Prostate gland (tissue), 2 donors: ENCODE measurements at regions not wholly inside any gene's neighbourhood (a gene's known extent, or its start where the extent isn't known, plus 50 kb on each side); places are given as distances from the start of the nearest gene placed in this dataset.

Experiments
- POLR2A ChIP-seq: fragments of 450-650 bp; IDR thresholded peaks from one replicate; pipeline ENCODE4 v1.6.1; 2016; ENCODE audit warnings: antibody characterized with exemption, mild to moderate bottlenecking
- TF ChIP-seq, protein P1 (sequence below), 4 experiments: fragments of 200-600 bp in 2 of 4; fragments of 450-650 bp in 2 of 4; sonication (generic) in 2 of 4; IDR thresholded peaks; 1 replicate in 3 of 4; 2 replicates in 1 of 4; pipeline ENCODE4 v1.5.1; 2016 to 2019; ENCODE audit warnings: antibody characterized with exemption in 4 of 4, mild to moderate bottlenecking in 2 of 4, moderate library complexity in 2 of 4

DNA sequence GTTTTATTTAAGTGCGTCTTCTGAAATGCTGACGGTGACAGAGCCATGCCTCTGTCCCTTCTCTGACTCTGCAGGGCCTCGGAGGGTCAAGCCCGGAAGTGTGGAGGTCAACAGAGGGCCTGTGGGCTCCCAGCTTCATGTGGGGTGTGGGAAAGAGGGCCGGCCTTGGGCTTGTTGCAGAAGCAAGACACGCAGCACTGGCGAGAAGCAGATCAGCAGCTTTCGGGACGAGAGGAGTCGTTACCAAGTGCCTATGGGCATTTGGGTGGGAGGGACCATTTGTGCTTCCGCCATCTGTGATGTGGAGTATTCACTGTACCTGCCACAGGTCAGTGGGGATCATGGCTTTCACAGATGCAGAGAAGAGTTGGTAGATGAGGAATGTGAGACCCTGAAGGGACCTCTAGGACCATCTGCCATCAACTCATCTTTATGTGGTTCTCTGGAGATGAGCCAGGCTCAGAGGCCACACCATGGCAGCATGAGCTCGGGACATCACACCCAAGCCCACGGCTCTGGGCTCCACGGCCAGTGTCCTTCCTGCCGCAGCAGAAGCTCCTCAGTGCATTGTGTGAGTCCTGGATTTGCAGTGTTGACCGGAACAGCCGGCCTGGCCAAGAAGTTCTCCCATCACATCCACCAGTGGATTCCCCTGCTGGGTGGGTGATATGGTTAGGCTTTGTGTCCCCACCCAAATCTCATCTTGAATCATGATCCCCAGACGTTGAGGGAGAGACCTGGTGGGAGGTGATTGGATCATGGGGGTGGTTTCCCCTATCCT is 590.7 kb downstream of the TBC1D22A start:
- TF ChIP-seq, protein P1, sequence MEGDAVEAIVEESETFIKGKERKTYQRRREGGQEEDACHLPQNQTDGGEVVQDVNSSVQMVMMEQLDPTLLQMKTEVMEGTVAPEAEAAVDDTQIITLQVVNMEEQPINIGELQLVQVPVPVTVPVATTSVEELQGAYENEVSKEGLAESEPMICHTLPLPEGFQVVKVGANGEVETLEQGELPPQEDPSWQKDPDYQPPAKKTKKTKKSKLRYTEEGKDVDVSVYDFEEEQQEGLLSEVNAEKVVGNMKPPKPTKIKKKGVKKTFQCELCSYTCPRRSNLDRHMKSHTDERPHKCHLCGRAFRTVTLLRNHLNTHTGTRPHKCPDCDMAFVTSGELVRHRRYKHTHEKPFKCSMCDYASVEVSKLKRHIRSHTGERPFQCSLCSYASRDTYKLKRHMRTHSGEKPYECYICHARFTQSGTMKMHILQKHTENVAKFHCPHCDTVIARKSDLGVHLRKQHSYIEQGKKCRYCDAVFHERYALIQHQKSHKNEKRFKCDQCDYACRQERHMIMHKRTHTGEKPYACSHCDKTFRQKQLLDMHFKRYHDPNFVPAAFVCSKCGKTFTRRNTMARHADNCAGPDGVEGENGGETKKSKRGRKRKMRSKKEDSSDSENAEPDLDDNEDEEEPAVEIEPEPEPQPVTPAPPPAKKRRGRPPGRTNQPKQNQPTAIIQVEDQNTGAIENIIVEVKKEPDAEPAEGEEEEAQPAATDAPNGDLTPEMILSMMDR (IDR thresholded peaks at IDR 0.05), result no peak
- TF ChIP-seq POLR2A, result no peak
